ENCODE measurements at regions not wholly inside any gene's neighbourhood (a gene's known extent, or its start where the extent isn't known, plus 50 kb on each side); places are given as distances from the start of the nearest gene placed in this dataset.
"Not testable (repeated sequence)": the region's sequence is repeated elsewhere in the genome, so short reads cannot be mapped to it uniquely, and the experiment has no call there.

DNA sequence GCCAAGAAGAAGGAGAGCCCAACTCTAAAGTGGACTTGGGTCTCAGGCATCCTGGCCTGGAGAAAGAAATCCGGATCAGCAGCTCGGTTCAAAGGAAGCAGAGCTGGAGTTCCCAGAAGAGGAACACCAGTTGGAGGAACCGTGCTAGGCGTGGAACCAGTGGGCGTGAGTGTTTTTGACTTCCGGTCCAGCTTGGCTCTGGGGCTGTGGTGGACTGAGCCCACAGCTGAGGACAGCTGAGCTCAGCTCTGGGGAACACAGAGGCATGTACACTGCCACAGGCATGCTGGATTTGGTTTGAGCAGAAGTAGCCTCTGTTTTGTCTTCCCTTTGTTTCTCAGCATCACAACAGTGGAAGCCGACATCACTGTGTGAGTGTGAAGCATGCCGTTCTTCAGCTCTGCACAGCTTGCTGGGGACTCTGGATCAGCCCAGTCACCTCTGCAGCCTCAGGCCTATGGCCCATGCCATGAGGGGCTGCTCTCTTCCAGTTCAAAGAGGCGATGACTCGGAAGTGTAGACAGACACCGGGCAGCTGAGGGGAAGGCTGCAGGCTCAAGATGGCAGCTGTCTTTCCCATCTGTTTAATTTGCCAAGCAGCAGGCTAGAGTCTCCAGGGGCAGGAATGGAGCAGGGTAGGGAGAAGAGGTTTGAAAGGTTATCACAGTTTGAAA, 185.8 kb upstream of the UBE3A start:
- DNase-seq = no peak

- no peak for DNase-seq
Measured at GRCh38 chr15:25623708-25624107, 184.9 kb upstream of the UBE3A start.

GRCh38 chr15:25620466-25620865, 181.6 kb upstream of the UBE3A start:
- DNase-seq = no peak

DNA sequence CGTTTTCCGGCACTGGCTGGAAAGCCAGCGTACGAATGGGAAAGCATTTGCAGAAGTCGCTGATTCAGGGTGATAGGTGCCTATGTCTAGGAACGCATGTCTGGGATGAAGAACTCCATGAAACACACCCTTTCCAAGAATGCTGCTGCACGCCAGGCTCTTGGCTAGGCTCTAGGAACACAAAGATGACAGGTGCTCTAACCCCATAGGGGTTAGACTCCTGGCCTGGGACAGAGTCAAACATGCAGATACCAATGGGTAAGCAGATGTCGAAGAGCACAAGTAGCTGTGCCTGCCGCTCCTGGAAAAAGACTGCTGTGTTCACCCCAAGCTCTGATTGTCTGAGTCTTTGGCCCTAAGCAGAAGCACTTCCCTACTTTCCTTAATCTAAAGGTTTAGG, 180.9 kb upstream of the UBE3A start:
- no peak for DNase-seq

- DNase-seq = no peak
Measured at GRCh38 chr15:25619076-25619475, 180.3 kb upstream of the UBE3A start.

GRCh38 chr15:25618161-25618560, 179.3 kb upstream of the UBE3A start:
- no peak for DNase-seq

- no peak for DNase-seq
Measured at GRCh38 chr15:25616471-25616870, 177.6 kb upstream of the UBE3A start.

DNA sequence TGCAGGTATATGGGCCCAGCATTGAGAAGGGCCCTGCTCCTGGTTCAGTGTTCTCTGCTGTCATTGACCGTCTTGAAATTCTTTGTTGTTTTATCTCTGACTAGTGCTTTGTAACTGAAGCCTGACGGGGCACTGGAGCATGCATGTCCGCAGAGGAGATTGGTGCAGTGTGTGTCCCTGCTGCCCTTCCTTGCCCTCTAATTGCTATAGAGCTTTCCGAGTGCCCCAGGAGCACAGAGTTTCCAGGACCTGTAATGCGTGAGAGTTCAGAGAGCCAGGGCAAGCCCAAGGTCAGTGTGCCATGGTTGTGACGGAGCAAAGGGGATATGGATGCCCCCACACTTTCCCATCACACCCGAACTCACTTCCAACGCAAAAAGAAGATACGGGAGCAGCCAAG, 174.3 kb upstream of the UBE3A start:
- no peak for DNase-seq

- peak; percentile 41 for DNase-seq
Measured at GRCh38 chr15:25611603-25612002, 172.8 kb upstream of the UBE3A start.

- DNase-seq = no peak
Measured at GRCh38 chr15:25609371-25609770, 170.5 kb upstream of the UBE3A start.

- DNase-seq = no peak
Measured at GRCh38 chr15:25608926-25609325, 170.1 kb upstream of the UBE3A start.

DNA sequence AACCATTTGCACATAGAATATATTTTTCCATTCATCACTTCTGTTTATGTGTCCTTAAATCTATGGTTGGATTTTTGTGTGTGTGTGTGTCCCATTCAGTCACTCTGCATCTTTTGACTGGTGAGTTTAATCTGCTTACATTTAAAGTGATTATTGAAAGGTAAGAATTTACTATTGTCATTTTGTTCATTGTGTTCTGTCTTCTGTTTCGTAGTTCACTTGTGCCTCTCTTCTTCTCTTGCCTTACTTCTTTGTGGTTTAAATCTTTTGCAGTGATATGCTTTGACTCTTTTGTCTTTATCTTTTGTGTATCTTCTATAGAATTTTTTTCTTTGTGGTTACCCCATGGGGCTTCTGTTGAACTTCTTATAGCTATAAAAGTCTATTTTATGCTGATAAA, 166.3 kb upstream of the UBE3A start:
- no peak for DNase-seq

GRCh38 chr15:25600751-25601150, 161.9 kb upstream of the UBE3A start:
- peak; percentile 8 for DNase-seq

GRCh38 chr15:25597571-25597970, 158.7 kb upstream of the UBE3A start:
- DNase-seq = peak; percentile 3

GRCh38 chr15:25596644-25597562, 158.1 kb upstream of the UBE3A start:
- peak; percentile 38 for DNase-seq

DNA sequence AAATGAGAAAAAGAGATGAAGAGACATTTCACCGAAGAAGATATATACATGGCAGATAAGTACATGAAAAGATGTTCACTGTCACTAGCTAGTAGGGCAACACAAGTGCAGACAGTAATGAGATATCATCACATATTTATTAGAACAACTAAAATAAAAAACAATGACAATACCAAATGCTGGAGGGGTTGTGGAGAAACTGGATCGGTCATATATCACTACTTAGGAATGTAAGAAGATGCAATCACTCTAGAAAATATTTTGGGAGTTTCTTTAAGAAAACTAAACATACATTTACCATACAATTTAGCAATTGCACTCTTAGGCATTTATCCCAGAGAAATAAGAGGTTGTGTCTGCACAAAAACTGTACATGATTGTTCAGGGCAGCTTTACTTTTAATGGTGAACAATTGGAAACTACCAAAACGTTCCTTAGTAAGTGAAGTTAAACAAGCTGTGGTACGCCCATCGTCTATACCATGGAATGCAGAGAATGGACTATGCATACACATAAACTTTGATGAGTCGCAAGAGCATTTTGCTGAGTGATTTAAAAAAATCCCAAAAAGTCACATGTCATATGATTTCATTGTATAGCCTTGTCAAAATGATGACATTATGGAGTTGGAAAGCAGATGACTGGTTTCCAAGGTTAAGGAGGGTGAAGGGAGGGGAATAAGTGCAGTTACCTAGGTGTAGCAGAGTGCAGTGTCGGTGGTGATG, 149.0 kb upstream of the UBE3A start:
- DNase-seq = peak; percentile 42

GRCh38 chr15:25582886-25583285, 144.1 kb upstream of the UBE3A start:
- no peak for DNase-seq

GRCh38 chr15:25579127-25579526, 140.3 kb upstream of the UBE3A start:
- no peak for DNase-seq

DNA sequence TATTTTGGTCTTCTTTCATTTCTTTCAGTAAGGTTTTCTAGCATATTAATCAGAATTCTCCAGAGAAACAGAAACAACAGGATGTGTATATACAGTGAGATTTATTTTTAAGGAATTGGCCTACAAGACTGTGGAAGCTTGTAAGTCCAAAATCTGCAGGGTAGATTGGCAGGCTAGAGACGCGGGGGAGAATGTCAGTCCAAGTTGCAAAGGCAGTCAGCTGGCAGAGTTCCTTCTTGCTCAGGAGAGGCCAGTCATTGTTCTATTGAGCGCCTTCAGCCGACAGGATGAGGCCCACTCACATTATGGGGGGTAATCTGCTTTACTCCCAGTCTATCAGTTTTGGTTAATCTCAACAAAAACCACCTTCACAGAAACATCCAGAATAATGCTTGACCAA, 133.4 kb upstream of the UBE3A start:
- DNase-seq = no peak

DNA sequence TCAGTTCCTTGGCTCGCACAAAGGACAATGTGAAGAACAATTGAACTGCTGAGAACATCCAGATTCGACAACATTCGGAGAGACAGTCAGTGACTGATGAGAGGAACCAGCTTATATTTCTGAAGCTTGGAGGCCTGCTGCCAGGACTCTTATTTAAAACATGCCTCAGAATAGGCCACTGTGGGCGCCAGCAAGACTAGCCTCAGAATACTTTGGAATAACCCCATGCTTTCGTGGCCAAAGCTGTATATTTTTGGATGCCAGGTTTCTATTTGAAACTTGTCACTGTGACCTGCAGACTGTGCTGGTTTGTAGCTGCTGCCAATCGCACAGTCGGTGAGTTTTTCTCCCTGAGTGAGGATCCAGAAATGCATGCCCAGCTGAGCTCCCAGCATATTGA, 129.9 kb upstream of the UBE3A start:
- no peak for DNase-seq

GRCh38 chr15:25566545-25566944, 127.7 kb upstream of the UBE3A start:
- not testable (repeated sequence) for DNase-seq

GRCh38 chr15:25565470-25566264, 126.8 kb upstream of the UBE3A start:
- DNase-seq = no peak

GRCh38 chr15:25563596-25563995, 124.8 kb upstream of the UBE3A start:
- no peak for DNase-seq

Data from fibroblast of skin of scalp (primary cell).